Stimulated activated CD4-positive, alpha-beta T cell treated with anti-CD3 and anti-CD28 coated beads, Interleukin-1b, Interleukin-23, amount 100 ng/mL, for 24 hours (primary cell): ENCODE measurements at regions not wholly inside any gene's neighbourhood (a gene's known extent, or its start where the extent isn't known, plus 50 kb on each side); places are given as distances from the start of the nearest gene placed in this dataset.

Experiments used
- DNase-seq, 4 experiments: peaks; one replicate each; pipeline ENCODE4 v3.0.0-alpha.2; 2020; ENCODE audit warnings: low read depth in 4 of 4, low spot score in 1 of 4

GRCh38 chr14:59093902-59094301 is 94.6 kb upstream of the DAAM1 start:
- no peak for DNase-seq

DNA sequence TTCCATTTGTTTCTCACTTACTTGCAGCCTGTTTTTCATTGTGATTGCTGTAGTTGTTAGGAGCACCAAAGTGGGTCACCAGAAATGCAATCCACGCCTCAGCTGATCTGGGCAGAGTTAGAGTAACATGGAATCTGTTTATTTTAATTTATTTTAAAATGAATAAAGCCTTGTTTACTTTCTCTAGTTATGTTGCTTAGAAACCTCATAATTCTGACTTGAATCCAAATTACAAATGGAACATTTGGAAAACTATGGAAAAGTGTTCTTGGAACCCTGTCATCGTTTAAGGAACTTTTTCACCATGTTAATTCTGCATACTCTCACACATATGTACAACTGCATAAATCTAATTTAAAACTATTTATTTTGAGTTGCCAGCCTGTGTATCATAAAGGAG is 92.2 kb upstream of the DAAM1 start:
- no peak for DNase-seq

DNA sequence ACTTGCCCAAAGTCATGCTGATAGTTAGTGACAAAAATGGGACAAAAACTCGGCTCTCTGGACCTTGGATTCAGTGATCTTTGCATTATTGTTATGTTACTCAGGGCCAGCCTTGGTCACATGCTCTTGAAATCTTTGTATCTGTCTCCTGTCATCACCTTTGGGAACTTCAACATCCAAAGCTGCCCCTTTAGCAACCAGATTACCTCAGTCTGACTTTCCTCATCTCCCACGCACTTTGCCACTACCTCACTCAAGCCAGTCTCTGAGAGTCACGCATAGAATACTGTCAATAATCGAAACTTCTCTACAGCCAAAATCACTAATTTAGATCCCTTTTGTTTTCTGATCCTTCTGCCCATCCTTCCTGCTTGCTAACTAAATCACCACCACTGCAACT is 90.8 kb upstream of the DAAM1 start:
- no peak for DNase-seq

DNA sequence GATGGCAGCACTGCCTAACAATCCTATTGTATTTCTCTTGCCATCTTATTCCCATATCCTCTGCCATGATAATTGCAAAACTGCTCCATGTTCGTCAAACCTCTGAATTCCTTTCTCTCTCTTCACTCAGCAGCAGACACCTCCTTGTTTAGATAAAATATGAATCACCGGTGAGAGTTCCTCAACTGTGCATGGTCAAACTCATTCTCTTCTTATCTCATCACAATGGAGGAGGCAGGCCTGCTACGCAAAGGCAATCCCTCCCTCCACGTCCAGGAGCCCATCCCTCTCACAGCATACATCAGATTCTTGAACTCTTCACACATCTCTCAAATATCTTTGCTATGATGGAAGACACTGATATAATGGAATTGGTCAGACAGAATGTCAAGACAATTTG is 90.1 kb upstream of the DAAM1 start:
- DNase-seq = no peak

- DNase-seq = no peak
These were observed 88.3 kb upstream of the DAAM1 start for GRCh38 chr14:59100205-59100604.

- no peak for DNase-seq
These were observed 87.0 kb upstream of the DAAM1 start for GRCh38 chr14:59101476-59101875.

DNA sequence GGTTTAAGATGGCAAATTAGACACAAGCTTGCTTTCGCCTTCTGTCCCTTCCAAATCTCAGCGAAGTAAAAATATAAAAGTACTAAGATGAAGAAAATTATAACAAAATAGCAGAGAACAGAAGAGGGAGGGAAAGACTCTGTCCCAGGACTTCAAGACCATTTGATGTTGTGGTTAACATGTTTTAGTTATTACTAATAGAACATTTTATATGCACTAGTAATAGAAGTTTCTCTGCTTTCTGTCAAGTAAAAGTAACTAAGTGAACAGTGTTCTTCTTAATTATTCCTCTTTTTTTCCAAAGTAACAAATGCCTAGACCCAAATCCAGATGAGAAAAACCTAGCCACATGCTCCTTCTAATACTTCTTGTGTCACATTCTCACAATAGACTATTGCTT is 85.1 kb upstream of the DAAM1 start:
- no peak for DNase-seq

GRCh38 chr14:59107819-59108218 is 80.6 kb upstream of the DAAM1 start:
- no peak for DNase-seq

DNA sequence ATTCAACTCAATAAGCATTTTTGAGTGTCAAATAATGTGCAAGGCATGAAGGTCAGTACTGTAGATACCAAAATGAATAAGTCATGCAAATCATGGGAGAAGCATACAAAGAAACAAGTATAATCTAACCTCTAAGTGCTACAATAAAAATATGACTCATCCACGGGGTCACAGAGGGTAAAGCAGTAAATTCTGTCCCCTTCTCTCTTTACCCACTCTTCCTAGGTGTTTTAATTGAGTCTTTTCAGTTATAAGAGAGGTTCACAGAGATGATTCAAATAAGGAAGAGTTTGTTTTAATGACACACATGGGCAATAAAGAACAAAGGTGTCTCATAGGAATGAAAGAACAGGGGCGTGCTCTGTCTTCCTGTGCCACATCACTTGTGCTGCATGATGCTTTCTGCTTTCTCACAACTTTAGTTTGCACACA is 71.5 kb upstream of the DAAM1 start:
- no peak for DNase-seq

DNA sequence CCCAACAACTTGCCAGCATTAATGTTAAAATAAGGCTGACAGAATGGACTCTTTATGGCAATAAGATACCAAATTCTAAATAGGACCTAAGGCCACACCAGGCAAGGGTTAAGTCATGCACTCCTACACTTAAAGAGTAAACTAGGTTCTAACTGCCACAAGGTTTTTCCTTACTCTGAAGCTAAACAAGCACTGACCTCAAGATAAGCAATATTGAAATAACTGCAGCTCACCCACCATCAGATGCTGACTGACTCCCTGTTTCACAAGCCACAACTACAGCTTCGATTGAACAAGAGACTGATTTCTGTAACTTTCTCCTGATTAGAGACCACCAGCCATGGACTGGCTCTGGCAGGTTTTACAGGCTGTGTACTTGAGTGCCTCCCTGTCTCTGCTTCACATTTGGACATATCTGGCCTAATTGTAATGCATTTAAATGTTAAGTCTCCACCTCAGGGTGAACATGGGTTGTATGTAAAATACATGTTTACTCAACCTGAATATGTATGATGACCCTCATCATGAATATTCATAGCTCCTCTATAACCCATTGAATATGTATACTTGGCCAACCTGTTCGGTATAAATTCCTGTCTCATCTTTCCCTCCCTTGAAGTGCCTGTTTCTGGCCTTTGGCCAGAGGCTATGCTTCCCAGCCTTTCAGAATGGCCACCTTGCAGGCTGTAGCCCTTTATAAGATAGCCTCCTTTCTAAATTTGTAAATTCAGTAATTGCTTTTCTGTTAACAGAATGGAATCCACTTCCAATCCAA is 70.5 kb upstream of the DAAM1 start:
- no peak for DNase-seq

GRCh38 chr14:59120921-59121320 is 67.5 kb upstream of the DAAM1 start:
- no peak for DNase-seq

GRCh38 chr14:59123531-59123930 is 64.9 kb upstream of the DAAM1 start:
- no peak for DNase-seq

- DNase-seq = no peak
These were observed 64.5 kb upstream of the DAAM1 start for GRCh38 chr14:59123975-59124374.

DNA sequence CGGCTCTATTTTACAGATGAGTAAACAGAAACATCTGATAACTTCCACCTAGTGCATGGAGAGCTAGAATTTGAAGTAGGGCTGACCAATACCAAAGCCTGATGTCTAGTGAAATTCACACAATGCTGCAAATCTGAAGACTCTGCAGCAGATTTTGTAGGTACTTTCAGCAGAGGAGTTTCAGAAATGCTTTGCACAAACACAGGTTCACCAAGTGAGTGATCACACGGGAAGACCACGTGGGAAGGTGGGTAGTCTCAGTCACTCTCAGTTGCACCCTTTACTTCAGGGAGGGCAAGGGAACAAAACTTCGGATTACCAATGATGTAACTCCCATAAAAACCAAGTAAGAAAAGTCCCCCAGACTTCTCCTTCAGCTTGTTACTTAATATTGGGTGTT is 63.3 kb upstream of the DAAM1 start:
- DNase-seq = no peak

GRCh38 chr14:59126714-59127436 is 61.6 kb upstream of the DAAM1 start:
- peak in 1 of 4 experiments; percentile 1 for DNase-seq

GRCh38 chr14:59127437-59127732 is 61.1 kb upstream of the DAAM1 start:
- DNase-seq = no peak

DNA sequence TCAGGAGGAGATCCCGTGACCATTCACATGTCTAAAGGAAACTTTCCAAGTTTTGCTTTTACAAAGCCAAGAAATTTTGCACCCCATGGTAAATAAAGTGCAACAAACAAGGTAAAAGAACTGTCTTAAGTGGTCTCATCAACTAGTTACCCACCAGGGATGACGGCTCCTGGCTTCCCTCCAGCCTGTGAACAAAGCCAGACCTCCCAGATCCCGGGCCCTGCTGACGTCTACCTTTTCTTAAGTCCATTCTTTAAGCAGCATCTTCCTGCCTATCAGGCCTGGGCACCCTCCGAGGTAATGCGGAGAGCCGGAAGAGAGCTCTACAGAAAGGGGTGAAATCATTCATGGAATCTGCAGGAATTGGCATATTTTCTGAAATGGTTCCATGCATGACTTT is 58.0 kb upstream of the DAAM1 start:
- no peak for DNase-seq

DNA sequence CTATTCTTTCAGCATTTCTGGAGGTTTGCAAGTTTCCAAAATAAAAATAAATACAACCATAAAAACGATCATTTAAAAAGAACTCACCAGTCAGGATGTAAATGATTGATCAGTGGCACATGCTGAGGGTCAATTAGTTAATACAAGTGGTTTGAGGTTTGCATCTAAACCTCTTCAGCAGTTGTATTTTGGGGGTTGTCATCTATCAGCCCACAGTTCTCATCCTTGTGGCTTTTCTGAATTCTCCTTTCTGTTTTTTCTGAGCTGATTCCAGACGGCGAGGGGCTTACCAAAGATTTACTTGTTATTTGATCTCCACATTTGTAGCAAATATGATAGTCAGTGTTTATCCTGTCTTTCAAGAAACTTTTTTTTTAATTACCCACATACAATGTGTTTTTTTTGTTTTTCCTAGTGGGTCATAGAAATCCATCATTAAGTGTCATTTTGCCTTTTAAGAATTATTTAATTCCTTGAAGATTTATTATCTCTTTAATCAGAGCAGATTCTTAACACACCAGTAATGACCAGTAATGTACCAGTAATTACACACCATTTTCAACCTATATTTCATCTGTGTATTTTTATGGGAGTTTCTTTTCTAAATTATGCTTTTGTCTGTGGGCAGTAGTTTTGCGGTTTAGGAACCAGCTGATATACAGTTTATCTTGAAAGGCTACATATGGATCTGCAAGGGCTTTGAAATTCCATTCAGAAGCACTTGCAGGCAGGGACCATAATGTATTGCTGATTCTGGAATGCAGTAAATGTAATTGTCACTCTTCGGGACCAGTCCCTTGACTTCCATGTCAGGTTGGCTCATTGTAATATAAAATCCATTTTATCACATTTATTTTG is 56.3 kb upstream of the DAAM1 start:
- no peak for DNase-seq

- no peak for DNase-seq
These were observed 55.5 kb upstream of the DAAM1 start for GRCh38 chr14:59132796-59133494.

DNA sequence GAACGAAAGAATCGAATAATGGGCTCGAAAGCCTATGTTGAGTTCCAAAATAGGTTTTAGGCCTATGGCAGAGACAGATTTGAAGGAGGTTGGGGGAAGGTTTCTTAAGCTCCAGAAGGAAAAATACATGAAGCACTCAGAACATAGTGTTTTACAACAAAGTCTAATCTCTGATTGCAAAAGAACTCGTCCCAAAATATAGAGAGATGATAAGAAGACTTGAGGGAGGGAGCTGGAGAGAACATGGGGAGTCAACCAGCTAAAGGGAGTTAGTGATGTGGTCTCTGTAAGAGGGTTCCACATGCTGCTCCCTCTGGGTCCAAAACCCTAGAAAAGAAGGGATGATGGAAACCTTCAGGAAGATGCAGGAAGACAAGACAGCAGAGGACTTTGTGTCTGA is 54.8 kb upstream of the DAAM1 start:
- no peak for DNase-seq

DNA sequence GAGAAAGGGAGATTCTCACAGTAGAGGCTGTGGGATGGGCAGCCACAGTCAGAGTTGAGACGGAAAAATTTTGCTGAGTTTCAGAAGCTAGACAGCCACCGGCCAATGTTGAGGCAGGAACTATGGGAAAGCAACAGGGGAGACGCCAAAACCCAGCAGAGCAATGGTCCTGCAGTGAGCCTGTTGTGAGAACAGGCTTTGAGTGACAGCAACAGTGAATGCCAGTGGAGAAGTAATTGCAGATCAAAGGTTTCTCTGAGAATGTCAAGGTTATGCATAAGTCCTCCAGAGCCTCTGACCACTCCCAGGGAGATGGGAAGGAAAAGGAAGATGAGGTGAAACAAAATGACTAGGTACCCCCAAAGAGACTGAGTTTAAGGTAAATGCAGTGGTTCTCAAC is 54.2 kb upstream of the DAAM1 start:
- no peak for DNase-seq
